ENCODE measurements at regions not wholly inside any gene's neighbourhood (a gene's known extent, or its start where the extent isn't known, plus 50 kb on each side); places are given as distances from the start of the nearest gene placed in this dataset.
"Not testable (repeated sequence)": the region's sequence is repeated elsewhere in the genome, so short reads cannot be mapped to it uniquely, and the experiment has no call there.

GRCh38 chr1:234953655-234954405, 174.8 kb downstream of the TOMM20 start:
- Histone ChIP-seq H3K27me3 (replicated peaks) (no peaks in the 10 kb centered on the region), H3K36me3 (replicated peaks) (no peaks in the 10 kb centered on the region), H3K27ac (no peak overlapping the region), H3K4me3 (ENCODE audit: low read depth, low read length) (no peak overlapping the region)
- no peak for TF ChIP-seq CTCF (IDR thresholded peaks at IDR 0.05; ENCODE audit: low read depth, low read length, missing control alignments)
- in situ Hi-C loops (cut with HindIII; ENCODE audit: low pct_ligation_motif_present, low sequenced_read_pairs): loop anchor here (25.0 kb wide), 2 partner anchors 217 to 342 kb away; partner anchors contain the start of gene IRF2BP2
- DNase-seq: no peak

- in situ Hi-C loops (cut with HindIII; ENCODE audit: low pct_ligation_motif_present, low sequenced_read_pairs): loop anchor here (25.0 kb wide), 2 partner anchors 213 to 338 kb away; partner anchors contain the start of gene IRF2BP2
- Histone ChIP-seq H3K36me3 (replicated peaks) (no peaks in the 10 kb centered on the region), H3K27me3 (replicated peaks) (no peaks in the 10 kb centered on the region), H3K4me3 (ENCODE audit: low read depth, low read length) (no peak overlapping the region), H3K27ac (no peak overlapping the region)
- DNase-seq: no peak
- no peak for TF ChIP-seq CTCF (IDR thresholded peaks at IDR 0.05; ENCODE audit: low read depth, low read length, missing control alignments)
Observed at GRCh38 chr1:234950598-234950997, 178.0 kb downstream of the TOMM20 start.

- in situ Hi-C loops (cut with HindIII; ENCODE audit: low pct_ligation_motif_present, low sequenced_read_pairs); DNase-seq; H3K27ac ChIP-seq; H3K36me3 ChIP-seq (replicated peaks); H3K4me3 ChIP-seq (ENCODE audit: low read depth, low read length); H3K27me3 ChIP-seq (replicated peaks): not testable (repeated sequence)
Observed at GRCh38 chr1:234949528-234949927, 179.1 kb downstream of the TOMM20 start.

- no peak overlapping the region for H3K27ac ChIP-seq
- no peaks in the 10 kb centered on the region for H3K27me3 ChIP-seq (replicated peaks)
- in situ Hi-C loops (cut with HindIII; ENCODE audit: low pct_ligation_motif_present, low sequenced_read_pairs): no loop called here
- DNase-seq: no peak
- H3K4me3 ChIP-seq (ENCODE audit: low read depth, low read length): no peak overlapping the region
- TF ChIP-seq CTCF (IDR thresholded peaks at IDR 0.05; ENCODE audit: low read depth, low read length, missing control alignments): no peak
- no peaks in the 10 kb centered on the region for H3K36me3 ChIP-seq (replicated peaks)
Observed at GRCh38 chr1:234944439-234945344, 183.9 kb downstream of the TOMM20 start.

GRCh38 chr1:234943836-234944402, 184.7 kb downstream of the TOMM20 start:
- no peak overlapping the region for H3K4me3 ChIP-seq (ENCODE audit: low read depth, low read length)
- no peaks in the 10 kb centered on the region for H3K27me3 ChIP-seq (replicated peaks)
- no peaks in the 10 kb centered on the region for H3K36me3 ChIP-seq (replicated peaks)
- DNase-seq: no peak
- no peak for TF ChIP-seq CTCF (IDR thresholded peaks at IDR 0.05; ENCODE audit: low read depth, low read length, missing control alignments)
- in situ Hi-C loops (cut with HindIII; ENCODE audit: low pct_ligation_motif_present, low sequenced_read_pairs): no loop called here
- no peak overlapping the region for H3K27ac ChIP-seq

Measured in brain microvascular endothelial cell (primary cell).